ENCODE measurements at regions not wholly inside any gene's neighbourhood (a gene's known extent, or its start where the extent isn't known, plus 50 kb on each side); places are given as distances from the start of the nearest gene placed in this dataset.

DNA sequence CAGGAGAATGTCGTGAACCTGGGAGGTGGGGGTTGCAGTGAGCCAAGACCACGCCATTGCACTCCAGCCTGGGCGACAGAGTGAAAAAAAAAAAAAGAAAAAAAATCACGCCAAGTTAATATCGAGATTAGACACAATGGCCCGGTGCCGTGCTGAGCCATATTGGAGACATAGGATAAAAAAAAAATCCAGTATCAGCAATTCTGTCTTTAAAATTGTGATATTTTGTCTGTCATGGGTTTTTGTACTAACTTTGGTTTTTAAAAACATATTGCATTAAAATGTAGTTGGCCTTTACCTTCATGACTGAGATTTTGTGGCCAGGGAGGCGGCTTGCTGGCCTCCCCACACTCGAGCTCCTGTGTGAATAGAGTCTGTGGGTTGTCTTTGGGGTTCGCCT, 62.8 kb upstream of the PITRM1 start:
- Histone ChIP-seq H3K36me3 (replicated peaks in 1 of 2; ENCODE audit: control insufficient read depth in 1 of 2, insufficient read depth in 2 of 2, low read length in 1 of 2) (no peaks in the 10 kb centered on the region), H3K4me2 (no peak overlapping the region), H2AFZ (ENCODE audit: low read depth) (no peak overlapping the region), H3K4me1 (ENCODE audit: control insufficient read depth in 1 of 2, insufficient read depth in 2 of 2, low read depth in 1 of 2, low read length in 1 of 2) (no peaks in the 10 kb centered on the region; a peak in 1 of 4 replicates), H3K79me2 (ENCODE audit: insufficient read depth) (no peaks in the 10 kb centered on the region), H4K20me1 (ENCODE audit: insufficient read depth) (no peaks in the 10 kb centered on the region), H3F3A (replicated peaks; ENCODE audit: insufficient read depth) (no peaks in the 10 kb centered on the region), H3K9me2 (no peaks in the 10 kb centered on the region), H3K27me3 (ENCODE audit: insufficient read depth) (no peaks in the 10 kb centered on the region), H3K27ac (ENCODE audit: low read depth in 2 of 2, low read length in 1 of 2) (no peak overlapping the region), H3K9ac (no peak overlapping the region), H3K4me3 (ENCODE audit: low read depth in 2 of 2, low read length in 1 of 2) (no peak overlapping the region), H3K9me3 (no peaks in the 10 kb centered on the region)
- no peak for TF ChIP-seq POLR2AphosphoS5 (IDR thresholded peaks at IDR 0.05; ENCODE audit: low read depth, low read length)
- TF ChIP-seq, protein P1, sequence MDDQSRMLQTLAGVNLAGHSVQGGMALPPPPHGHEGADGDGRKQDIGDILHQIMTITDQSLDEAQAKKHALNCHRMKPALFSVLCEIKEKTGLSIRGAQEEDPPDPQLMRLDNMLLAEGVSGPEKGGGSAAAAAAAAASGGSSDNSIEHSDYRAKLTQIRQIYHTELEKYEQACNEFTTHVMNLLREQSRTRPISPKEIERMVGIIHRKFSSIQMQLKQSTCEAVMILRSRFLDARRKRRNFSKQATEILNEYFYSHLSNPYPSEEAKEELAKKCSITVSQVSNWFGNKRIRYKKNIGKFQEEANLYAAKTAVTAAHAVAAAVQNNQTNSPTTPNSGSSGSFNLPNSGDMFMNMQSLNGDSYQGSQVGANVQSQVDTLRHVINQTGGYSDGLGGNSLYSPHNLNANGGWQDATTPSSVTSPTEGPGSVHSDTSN (IDR thresholded peaks at IDR 0.05): no peak
- no peak for TF ChIP-seq MEF2A (IDR thresholded peaks at IDR 0.05; ENCODE audit: borderline replicate concordance, low read depth)
- TF ChIP-seq, protein P2, sequence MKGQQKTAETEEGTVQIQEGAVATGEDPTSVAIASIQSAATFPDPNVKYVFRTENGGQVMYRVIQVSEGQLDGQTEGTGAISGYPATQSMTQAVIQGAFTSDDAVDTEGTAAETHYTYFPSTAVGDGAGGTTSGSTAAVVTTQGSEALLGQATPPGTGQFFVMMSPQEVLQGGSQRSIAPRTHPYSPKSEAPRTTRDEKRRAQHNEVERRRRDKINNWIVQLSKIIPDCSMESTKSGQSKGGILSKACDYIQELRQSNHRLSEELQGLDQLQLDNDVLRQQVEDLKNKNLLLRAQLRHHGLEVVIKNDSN (IDR thresholded peaks at IDR 0.05; ENCODE audit: borderline replicate concordance, low read depth): no peak
- TF ChIP-seq MXI1 (IDR thresholded peaks at IDR 0.05; ENCODE audit: low read depth, low read length): no peak
- no peak for TF ChIP-seq FOXJ3 (CRISPR knock-in tag; IDR thresholded peaks at IDR 0.05)
- no peak for TF ChIP-seq GATA2 (CRISPR knock-in tag; IDR thresholded peaks at IDR 0.05)
- TF ChIP-seq TAF1 (IDR thresholded peaks at IDR 0.05; ENCODE audit: borderline replicate concordance, low read depth, low read length): no peak
- TF ChIP-seq, protein P3, sequence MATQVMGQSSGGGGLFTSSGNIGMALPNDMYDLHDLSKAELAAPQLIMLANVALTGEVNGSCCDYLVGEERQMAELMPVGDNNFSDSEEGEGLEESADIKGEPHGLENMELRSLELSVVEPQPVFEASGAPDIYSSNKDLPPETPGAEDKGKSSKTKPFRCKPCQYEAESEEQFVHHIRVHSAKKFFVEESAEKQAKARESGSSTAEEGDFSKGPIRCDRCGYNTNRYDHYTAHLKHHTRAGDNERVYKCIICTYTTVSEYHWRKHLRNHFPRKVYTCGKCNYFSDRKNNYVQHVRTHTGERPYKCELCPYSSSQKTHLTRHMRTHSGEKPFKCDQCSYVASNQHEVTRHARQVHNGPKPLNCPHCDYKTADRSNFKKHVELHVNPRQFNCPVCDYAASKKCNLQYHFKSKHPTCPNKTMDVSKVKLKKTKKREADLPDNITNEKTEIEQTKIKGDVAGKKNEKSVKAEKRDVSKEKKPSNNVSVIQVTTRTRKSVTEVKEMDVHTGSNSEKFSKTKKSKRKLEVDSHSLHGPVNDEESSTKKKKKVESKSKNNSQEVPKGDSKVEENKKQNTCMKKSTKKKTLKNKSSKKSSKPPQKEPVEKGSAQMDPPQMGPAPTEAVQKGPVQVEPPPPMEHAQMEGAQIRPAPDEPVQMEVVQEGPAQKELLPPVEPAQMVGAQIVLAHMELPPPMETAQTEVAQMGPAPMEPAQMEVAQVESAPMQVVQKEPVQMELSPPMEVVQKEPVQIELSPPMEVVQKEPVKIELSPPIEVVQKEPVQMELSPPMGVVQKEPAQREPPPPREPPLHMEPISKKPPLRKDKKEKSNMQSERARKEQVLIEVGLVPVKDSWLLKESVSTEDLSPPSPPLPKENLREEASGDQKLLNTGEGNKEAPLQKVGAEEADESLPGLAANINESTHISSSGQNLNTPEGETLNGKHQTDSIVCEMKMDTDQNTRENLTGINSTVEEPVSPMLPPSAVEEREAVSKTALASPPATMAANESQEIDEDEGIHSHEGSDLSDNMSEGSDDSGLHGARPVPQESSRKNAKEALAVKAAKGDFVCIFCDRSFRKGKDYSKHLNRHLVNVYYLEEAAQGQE (IDR thresholded peaks at IDR 0.05; ENCODE audit: low read depth, low read length): no peak
- TF ChIP-seq ELF1 (IDR thresholded peaks at IDR 0.05): no peak
- TF ChIP-seq YY1 (IDR thresholded peaks at IDR 0.05; ENCODE audit: low read depth): no peak
- no peak for TF ChIP-seq NFIC (IDR thresholded peaks at IDR 0.05; ENCODE audit: borderline replicate concordance)
- WGBS (ENCODE audit: low lambda C conversion rate): 86% methylated on average over 10 of the region's 10 CpGs
- ChIA-PET POLR2A (no interaction called here), CTCF (no interaction called here)
- DNase-seq: no peak

DNA sequence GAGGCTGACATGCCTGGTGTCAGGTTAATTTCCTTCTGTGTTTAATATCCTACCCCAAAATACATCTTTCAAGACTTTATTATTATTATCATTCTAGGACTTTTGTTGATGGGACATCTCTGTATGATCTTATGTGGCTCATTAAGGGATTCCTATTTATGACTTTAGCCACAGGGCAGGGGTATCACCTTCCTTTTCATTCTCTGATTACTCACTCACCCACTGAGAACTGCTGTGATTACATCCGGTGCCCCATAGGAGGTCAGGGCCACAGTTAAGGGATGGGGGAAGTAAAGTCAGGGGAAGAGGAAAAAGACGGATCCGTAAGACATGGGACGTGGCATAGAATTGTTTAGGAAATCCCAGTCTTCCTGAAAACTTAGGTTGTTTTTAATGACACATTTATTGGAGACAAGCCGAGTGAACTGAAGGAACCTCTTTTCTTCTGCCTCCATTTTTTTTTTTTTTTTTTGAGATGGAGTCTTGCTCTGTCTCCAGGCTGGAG, 61.0 kb upstream of the PITRM1 start:
- WGBS (ENCODE audit: low lambda C conversion rate): 90% methylated on average over 5 of the region's 5 CpGs
- Histone ChIP-seq H2AFZ (ENCODE audit: low read depth) (no peak overlapping the region), H3K4me2 (no peak overlapping the region), H3K27me3 (ENCODE audit: insufficient read depth) (no peaks in the 10 kb centered on the region), H3K27ac (ENCODE audit: low read depth in 2 of 2, low read length in 1 of 2) (no peak overlapping the region), H3K9me3 (no peaks in the 10 kb centered on the region), H3F3A (replicated peaks; ENCODE audit: insufficient read depth) (no peaks in the 10 kb centered on the region), H3K4me3 (ENCODE audit: low read depth in 2 of 2, low read length in 1 of 2) (no peak overlapping the region), H3K9ac (no peak overlapping the region), H3K36me3 (replicated peaks in 1 of 2; ENCODE audit: control insufficient read depth in 1 of 2, insufficient read depth in 2 of 2, low read length in 1 of 2) (no peaks in the 10 kb centered on the region), H3K79me2 (ENCODE audit: insufficient read depth) (no peaks in the 10 kb centered on the region), H3K9me2 (no peaks in the 10 kb centered on the region), H3K4me1 (ENCODE audit: control insufficient read depth in 1 of 2, insufficient read depth in 2 of 2, low read depth in 1 of 2, low read length in 1 of 2) (no peaks in the 10 kb centered on the region; a peak in 1 of 4 replicates), H4K20me1 (ENCODE audit: insufficient read depth) (no peaks in the 10 kb centered on the region)
- ChIA-PET POLR2A (no interaction called here), CTCF (no interaction called here)
- DNase-seq: no peak
- TF ChIP-seq, protein P2 (IDR thresholded peaks at IDR 0.05; ENCODE audit: borderline replicate concordance, low read depth): no peak
- no peak for TF ChIP-seq CHD2 (IDR thresholded peaks at IDR 0.05; ENCODE audit: low read length, partially characterized antibody)
- no peak for TF ChIP-seq YY1 (IDR thresholded peaks at IDR 0.05; ENCODE audit: low read depth)
- no peak for TF ChIP-seq SMC3 (IDR thresholded peaks at IDR 0.05; ENCODE audit: low read depth, low read length)
- TF ChIP-seq NFIC (IDR thresholded peaks at IDR 0.05; ENCODE audit: borderline replicate concordance): no peak
- TF ChIP-seq EZH2phosphoT487 (IDR thresholded peaks at IDR 0.05; ENCODE audit: borderline replicate concordance, low read depth): no peak
- TF ChIP-seq TCF12 (IDR thresholded peaks at IDR 0.05): no peak
- TF ChIP-seq GABPA (IDR thresholded peaks at IDR 0.05; ENCODE audit: low read depth): no peak
- no peak for TF ChIP-seq GATA2 (CRISPR knock-in tag; IDR thresholded peaks at IDR 0.05)
- TF ChIP-seq RXRA (IDR thresholded peaks at IDR 0.05; ENCODE audit: borderline replicate concordance, low read depth): no peak
- TF ChIP-seq, protein P1 (IDR thresholded peaks at IDR 0.05): no peak
- TF ChIP-seq, protein P4, sequence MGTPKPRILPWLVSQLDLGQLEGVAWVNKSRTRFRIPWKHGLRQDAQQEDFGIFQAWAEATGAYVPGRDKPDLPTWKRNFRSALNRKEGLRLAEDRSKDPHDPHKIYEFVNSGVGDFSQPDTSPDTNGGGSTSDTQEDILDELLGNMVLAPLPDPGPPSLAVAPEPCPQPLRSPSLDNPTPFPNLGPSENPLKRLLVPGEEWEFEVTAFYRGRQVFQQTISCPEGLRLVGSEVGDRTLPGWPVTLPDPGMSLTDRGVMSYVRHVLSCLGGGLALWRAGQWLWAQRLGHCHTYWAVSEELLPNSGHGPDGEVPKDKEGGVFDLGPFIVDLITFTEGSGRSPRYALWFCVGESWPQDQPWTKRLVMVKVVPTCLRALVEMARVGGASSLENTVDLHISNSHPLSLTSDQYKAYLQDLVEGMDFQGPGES (IDR thresholded peaks at IDR 0.05; ENCODE audit: low read depth, low read length): no peak
- no peak for TF ChIP-seq RAD21 (IDR thresholded peaks at IDR 0.05; ENCODE audit: low read length)
- TF ChIP-seq MXI1 (IDR thresholded peaks at IDR 0.05; ENCODE audit: low read depth, low read length): no peak

All from SK-N-SH (cell line).